ENCODE measurements at regions not wholly inside any gene's neighbourhood (a gene's known extent, or its start where the extent isn't known, plus 50 kb on each side); places are given as distances from the start of the nearest gene placed in this dataset.

DNA sequence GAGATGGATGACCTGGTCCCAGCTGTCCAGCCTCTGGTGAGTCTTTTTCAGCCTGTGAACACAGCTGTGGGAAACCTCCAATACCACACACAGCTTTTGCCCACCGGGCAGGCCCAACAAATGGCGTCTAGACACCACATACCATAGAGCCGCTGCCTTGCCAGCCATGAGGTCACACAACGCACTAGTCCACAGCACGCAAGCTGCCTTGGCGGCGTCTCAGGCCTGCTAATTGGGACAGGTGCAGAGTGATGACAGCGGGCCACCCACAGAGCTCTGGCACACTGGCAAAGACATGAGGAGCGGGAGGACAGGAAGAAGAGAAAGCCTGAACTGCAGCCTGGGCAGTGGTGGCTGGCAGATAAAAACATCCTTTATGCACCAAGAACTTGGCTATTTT is 125.5 kb downstream of the ADAMTS1 start:
- Mint-ChIP-seq H3K36me3 (ENCODE audit: low read depth) (no peaks in the 10 kb centered on the region), H3K4me3 (no peak overlapping the region), H3K9me3 (no peaks in the 10 kb centered on the region), H3K27me3 (peaks cover 3% of the 10 kb centered on the region), H3K4me1 (ENCODE audit: low read depth) (no peaks in the 10 kb centered on the region), H3K27ac (no peak overlapping the region)
- DNase-seq (no peak), ATAC-seq (no peak)
- ChIA-PET CTCF (no interaction called here), POLR2A (no interaction called here)
- TF ChIP-seq, protein P1, sequence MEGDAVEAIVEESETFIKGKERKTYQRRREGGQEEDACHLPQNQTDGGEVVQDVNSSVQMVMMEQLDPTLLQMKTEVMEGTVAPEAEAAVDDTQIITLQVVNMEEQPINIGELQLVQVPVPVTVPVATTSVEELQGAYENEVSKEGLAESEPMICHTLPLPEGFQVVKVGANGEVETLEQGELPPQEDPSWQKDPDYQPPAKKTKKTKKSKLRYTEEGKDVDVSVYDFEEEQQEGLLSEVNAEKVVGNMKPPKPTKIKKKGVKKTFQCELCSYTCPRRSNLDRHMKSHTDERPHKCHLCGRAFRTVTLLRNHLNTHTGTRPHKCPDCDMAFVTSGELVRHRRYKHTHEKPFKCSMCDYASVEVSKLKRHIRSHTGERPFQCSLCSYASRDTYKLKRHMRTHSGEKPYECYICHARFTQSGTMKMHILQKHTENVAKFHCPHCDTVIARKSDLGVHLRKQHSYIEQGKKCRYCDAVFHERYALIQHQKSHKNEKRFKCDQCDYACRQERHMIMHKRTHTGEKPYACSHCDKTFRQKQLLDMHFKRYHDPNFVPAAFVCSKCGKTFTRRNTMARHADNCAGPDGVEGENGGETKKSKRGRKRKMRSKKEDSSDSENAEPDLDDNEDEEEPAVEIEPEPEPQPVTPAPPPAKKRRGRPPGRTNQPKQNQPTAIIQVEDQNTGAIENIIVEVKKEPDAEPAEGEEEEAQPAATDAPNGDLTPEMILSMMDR (IDR thresholded peaks at IDR 0.05): no peak
- intact Hi-C loops (cut with micrococcal nuclease): loop anchor here (10.0 kb wide), 1 partner anchor 835 kb away; no protein-coding TSS in a partner anchor

DNA sequence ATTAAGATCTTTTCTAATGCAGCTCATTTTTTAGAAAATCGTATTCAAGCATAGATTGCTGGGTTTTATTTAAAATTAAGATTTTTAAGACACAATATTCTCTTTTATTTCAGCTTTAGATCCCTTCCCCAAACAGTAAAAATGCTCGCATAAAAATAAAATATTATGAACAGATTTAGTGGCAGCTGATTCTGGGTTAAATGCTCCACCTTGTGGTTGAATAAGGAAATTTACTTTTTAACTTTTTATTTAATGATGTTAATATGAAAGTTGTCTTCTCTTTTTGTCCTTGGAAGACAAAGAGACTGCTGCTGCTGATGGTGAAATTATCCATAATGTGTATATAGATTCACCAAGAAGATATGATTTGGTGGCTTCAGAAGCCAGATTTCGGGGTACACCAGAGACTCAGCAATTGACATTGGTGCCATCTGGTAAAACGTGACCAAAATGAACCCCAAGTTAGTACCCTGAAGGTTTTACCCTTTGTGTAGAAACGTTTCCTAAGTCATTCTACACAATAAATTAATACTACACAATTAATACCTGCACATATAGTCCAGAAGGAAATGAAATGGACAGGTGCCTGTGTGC is 128.0 kb downstream of the ADAMTS1 start:
- peaks cover 5% of the 10 kb centered on the region for H3K27me3 Mint-ChIP-seq
- no peak overlapping the region for H3K27ac Mint-ChIP-seq
- TF ChIP-seq, protein P1 (IDR thresholded peaks at IDR 0.05): peak; percentile 84
- no peaks in the 10 kb centered on the region for H3K9me3 Mint-ChIP-seq
- no peaks in the 10 kb centered on the region for H3K36me3 Mint-ChIP-seq (ENCODE audit: low read depth)
- no peak for DNase-seq
- ChIA-PET POLR2A (no interaction called here), CTCF (interaction anchor here (0.7 to 2.7 kb wide), 22 partner anchors 8 to 1108 kb away, joined by 3 to 8 read pairs (median 4); no protein-coding TSS in a partner anchor)
- H3K4me1 Mint-ChIP-seq (ENCODE audit: low read depth): no peaks in the 10 kb centered on the region
- H3K4me3 Mint-ChIP-seq: no peak overlapping the region
- no peak for ATAC-seq
- intact Hi-C loops (cut with micrococcal nuclease): loop anchor here (10.0 kb wide), 1 partner anchor 832 kb away; no protein-coding TSS in a partner anchor

DNA sequence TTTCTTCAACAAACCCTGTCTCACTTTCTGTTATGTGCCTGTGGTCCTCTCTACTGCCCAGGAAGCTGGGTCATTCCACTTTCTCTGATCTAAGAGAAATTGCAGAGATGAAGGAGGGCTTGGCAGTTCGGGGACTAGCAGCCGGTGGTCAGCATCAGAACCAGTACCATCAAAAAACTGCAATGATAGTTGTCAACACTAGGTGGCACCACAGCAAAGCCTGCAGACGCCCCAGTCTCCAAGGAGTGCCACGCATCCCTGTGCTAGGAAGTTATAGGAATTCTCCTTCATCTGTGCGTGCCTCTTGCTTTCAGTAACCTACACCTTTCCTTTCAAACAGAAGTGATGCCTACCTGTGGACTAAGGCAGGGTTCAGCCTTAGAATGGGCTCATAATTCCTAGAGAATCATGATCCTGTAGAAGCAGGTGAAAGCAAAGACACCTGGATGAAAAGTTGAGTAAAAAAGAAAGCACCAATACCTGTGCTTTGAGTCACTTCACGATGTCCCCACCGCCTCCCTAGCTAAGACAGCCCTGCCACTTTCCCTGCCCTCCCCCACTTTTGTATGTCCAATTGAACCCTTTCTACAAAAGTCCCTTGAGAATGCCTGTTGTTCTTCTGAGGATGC is 129.2 kb downstream of the ADAMTS1 start:
- POLR2A ChIA-PET: no interaction called here
- Mint-ChIP-seq H3K27me3 (peaks cover 5% of the 10 kb centered on the region), H3K36me3 (ENCODE audit: low read depth) (no peaks in the 10 kb centered on the region), H3K27ac (no peak overlapping the region), H3K9me3 (no peaks in the 10 kb centered on the region), H3K4me3 (no peak overlapping the region), H3K4me1 (ENCODE audit: low read depth) (no peaks in the 10 kb centered on the region)
- ATAC-seq (no peak), DNase-seq (peak; percentile 24)
- TF ChIP-seq, protein P1 (IDR thresholded peaks at IDR 0.05): peak; percentile 74
- CTCF ChIA-PET: interaction anchor here (0.7 to 2.7 kb wide), 7 partner anchors 11 to 820 kb away, joined by 3 to 8 read pairs (median 3); no protein-coding TSS in a partner anchor
- intact Hi-C loops (cut with micrococcal nuclease): loop anchor here (10.0 kb wide), 1 partner anchor 831 kb away; no protein-coding TSS in a partner anchor

DNA sequence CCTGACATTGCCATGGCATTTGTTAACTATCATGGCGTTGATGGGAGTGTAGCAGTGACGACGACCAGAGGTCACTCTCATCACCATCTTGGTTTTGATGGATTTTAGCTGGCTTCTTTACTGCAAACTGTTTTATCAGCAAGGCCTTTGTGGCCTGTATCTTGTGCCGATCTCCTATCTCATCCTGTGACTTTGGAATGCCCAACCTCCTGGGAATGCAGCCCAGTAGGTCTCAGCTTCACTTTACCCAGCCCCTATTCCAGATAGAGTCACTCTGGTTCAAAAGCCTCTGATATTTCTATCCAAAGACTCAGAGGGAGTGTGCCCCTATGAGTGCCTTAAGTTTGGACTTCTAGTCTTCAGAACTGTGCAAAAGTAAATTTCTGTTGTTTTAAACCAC is 130.1 kb downstream of the ADAMTS1 start:
- Mint-ChIP-seq H3K36me3 (ENCODE audit: low read depth) (no peaks in the 10 kb centered on the region), H3K27ac (no peak overlapping the region), H3K4me3 (no peak overlapping the region), H3K27me3 (peaks cover 6% of the 10 kb centered on the region), H3K4me1 (ENCODE audit: low read depth) (no peaks in the 10 kb centered on the region), H3K9me3 (no peaks in the 10 kb centered on the region)
- TF ChIP-seq, protein P1 (IDR thresholded peaks at IDR 0.05): no peak
- ATAC-seq: no peak
- CTCF ChIA-PET: interaction anchor here (1.0 to 1.2 kb wide), 3 partner anchors 10 to 62 kb away, joined by 3 read pairs; no protein-coding TSS in a partner anchor
- POLR2A ChIA-PET: no interaction called here
- intact Hi-C loops (cut with micrococcal nuclease): loop anchor here (10.0 kb wide), 1 partner anchor 830 kb away; no protein-coding TSS in a partner anchor
- no peak for DNase-seq

DNA sequence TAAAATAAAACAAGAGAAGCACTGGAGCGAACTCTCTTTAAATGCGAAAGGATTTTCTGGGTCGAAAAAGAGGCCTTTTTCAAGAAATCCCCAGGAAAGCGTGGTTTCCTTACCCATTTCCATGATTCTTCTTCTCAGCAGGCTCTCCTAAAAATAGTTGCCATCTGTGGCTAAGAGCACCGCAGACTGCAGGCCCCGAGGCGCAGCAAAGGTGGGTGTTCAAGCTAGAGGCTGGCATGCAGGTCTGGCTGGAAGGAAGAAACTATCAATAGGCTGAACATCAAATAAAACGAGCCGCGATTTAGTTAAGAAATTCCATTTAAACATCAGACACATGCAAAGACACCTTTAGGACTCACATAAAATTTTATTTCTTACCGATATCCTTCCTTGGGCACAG is 135.1 kb downstream of the ADAMTS1 start:
- Mint-ChIP-seq H3K27ac (no peak overlapping the region), H3K27me3 (peaks cover 3% of the 10 kb centered on the region), H3K4me1 (ENCODE audit: low read depth) (no peaks in the 10 kb centered on the region), H3K9me3 (no peaks in the 10 kb centered on the region), H3K4me3 (no peak overlapping the region), H3K36me3 (ENCODE audit: low read depth) (no peaks in the 10 kb centered on the region)
- ChIA-PET POLR2A (no interaction called here), CTCF (no interaction called here)
- intact Hi-C loops (cut with micrococcal nuclease): loop anchor here (10.0 kb wide), 1 partner anchor 825 kb away; no protein-coding TSS in a partner anchor
- DNase-seq: no peak
- TF ChIP-seq, protein P1 (IDR thresholded peaks at IDR 0.05): no peak
- no peak for ATAC-seq
